Keratinocyte (primary cell): ENCODE measurements at regions not wholly inside any gene's neighbourhood (a gene's known extent, or its start where the extent isn't known, plus 50 kb on each side); places are given as distances from the start of the nearest gene placed in this dataset.
A peak's percentile ranks its signal among the peaks of the same experiment; 100 is the strongest.

Experiments used
- DNase-seq: peaks from one replicate; pipeline ENCODE4 v3.0.0-alpha.2; 2011; ENCODE audit warnings: low read depth, missing footprints, low spot score
- FAIRE-seq: peaks from 2 replicates; lab custom pipeline; 2011; peaks lifted over from hg19 to GRCh38; lab: Jason Lieb, UNC
- H2AFZ ChIP-seq: 2 replicates; pipeline ENCODE4 v1.6.0; 2012; ENCODE audit warnings: low read length, control low read depth, inconsistent platforms; ENCODE audit not compliant: control insufficient read depth
- H3K27ac ChIP-seq: 2 replicates; pipeline ENCODE4 v1.5.1; 2011; ENCODE audit warnings: low read length; ENCODE audit not compliant: control insufficient read depth, insufficient read depth
- H3K27me3 ChIP-seq: 3 replicates; pipeline ENCODE4 v1.6.0; 2011; ENCODE audit warnings: low read length; ENCODE audit not compliant: control insufficient read depth, insufficient read depth; ENCODE audit errors: extremely low read depth
- H3K36me3 ChIP-seq, 2 experiments: 2 replicates in 1 of 2; 3 replicates in 1 of 2; pipeline ENCODE4 v1.5.1; 2011; ENCODE audit warnings: low read length in 2 of 2, mild to moderate bottlenecking in 1 of 2; ENCODE audit not compliant: control insufficient read depth in 2 of 2, insufficient read depth in 2 of 2; ENCODE audit errors: extremely low read depth in 1 of 2
- H3K4me1 ChIP-seq: 3 replicates; pipeline ENCODE4 v1.5.1; 2011; ENCODE audit warnings: low read length; ENCODE audit not compliant: control insufficient read depth, insufficient read depth; ENCODE audit errors: extremely low read depth
- H3K4me2 ChIP-seq: 3 replicates; pipeline ENCODE4 v1.6.0; 2011; ENCODE audit warnings: low read depth, low read length; ENCODE audit not compliant: control insufficient read depth, insufficient read depth; ENCODE audit errors: extremely low read depth
- H3K4me3 ChIP-seq, 3 experiments: fragments of 200-600 bp in 1 of 3; sonication (generic) in 1 of 3; 2 replicates in 2 of 3; 3 replicates in 1 of 3; pipeline ENCODE4 v1.5.1; 2011 to 2016; ENCODE audit warnings: low read length in 3 of 3, mild to moderate bottlenecking in 3 of 3, control low read depth in 2 of 3, inconsistent platforms in 1 of 3, low read depth in 1 of 3, mixed read lengths in 1 of 3, mixed run types in 1 of 3, moderate library complexity in 1 of 3; ENCODE audit not compliant: control insufficient read depth in 2 of 3, insufficient read depth in 2 of 3; ENCODE audit errors: extremely low read depth in 1 of 3
- H3K79me2 ChIP-seq: 2 replicates; pipeline ENCODE4 v1.6.0; 2012; ENCODE audit warnings: low read length; ENCODE audit not compliant: control insufficient read depth, insufficient read depth
- H3K9ac ChIP-seq: 3 replicates; pipeline ENCODE4 v1.6.0; 2011; ENCODE audit warnings: low read length; ENCODE audit not compliant: control insufficient read depth, insufficient read depth; ENCODE audit errors: extremely low read depth
- H3K9me1 ChIP-seq: 3 replicates; pipeline ENCODE4 v1.6.0; 2011; ENCODE audit warnings: low read length; ENCODE audit not compliant: control insufficient read depth, insufficient read depth; ENCODE audit errors: extremely low read depth
- H3K9me3 ChIP-seq: 2 replicates; pipeline ENCODE4 v1.5.1; 2012; ENCODE audit warnings: low read depth, low read length; ENCODE audit not compliant: control insufficient read depth
- H4K20me1 ChIP-seq: 3 replicates; pipeline ENCODE4 v1.6.0; 2011; ENCODE audit warnings: low read length; ENCODE audit not compliant: control insufficient read depth, insufficient read depth; ENCODE audit errors: extremely low read depth
- EZH2 ChIP-seq: IDR thresholded peaks from one replicate; pipeline ENCODE4 v1.6.1; 2012; ENCODE audit warnings: inconsistent platforms, mild to moderate bottlenecking, low read length, moderate library complexity
- dilution Hi-C: fragments of 300-500 bp; cut with MboI; formaldehyde crosslinking; loops from one replicate; pipeline ENCODE4 v1.7.0; 2020; ENCODE audit warnings: low sequenced_read_pairs; ENCODE audit not compliant: extremely low pct_ligation_motif_present
- TF ChIP-seq, protein P1 (sequence below), 3 experiments: IDR thresholded peaks in 1 of 3; conservative IDR thresholded peaks in 1 of 3; optimal IDR thresholded peaks in 1 of 3; 2 replicates in 2 of 3; 3 replicates in 1 of 3; pipeline versions ENCODE3 to v1.5.1; 2011; ENCODE audit warnings: low read length in 3 of 3, mild to moderate bottlenecking in 3 of 3, moderate library complexity in 2 of 3, control low read depth in 1 of 3, inconsistent platforms in 1 of 3; ENCODE audit not compliant: insufficient read depth in 2 of 3; ENCODE audit errors: extremely low read depth in 1 of 3

GRCh38 chr20:57070296-57070695 is 196.1 kb downstream of the BMP7 start:
- FAIRE-seq (no peak), DNase-seq (no peak)
- Histone ChIP-seq H4K20me1 (no peaks in the 10 kb centered on the region), H3K79me2 (no peaks in the 10 kb centered on the region), H3K4me2 (no peak overlapping the region), H3K4me3 (no peak overlapping the region), H3K9me1 (no peaks in the 10 kb centered on the region), H2AFZ (no peak overlapping the region), H3K27me3 (peaks cover 27% of the 10 kb centered on the region), H3K9ac (no peak overlapping the region), H3K36me3 (no peaks in the 10 kb centered on the region), H3K27ac (no peak overlapping the region), H3K4me1 (peaks cover 10% of the 10 kb centered on the region), H3K9me3 (no peaks in the 10 kb centered on the region)
- dilution Hi-C loops = no loop called here
- TF ChIP-seq, protein P1, sequence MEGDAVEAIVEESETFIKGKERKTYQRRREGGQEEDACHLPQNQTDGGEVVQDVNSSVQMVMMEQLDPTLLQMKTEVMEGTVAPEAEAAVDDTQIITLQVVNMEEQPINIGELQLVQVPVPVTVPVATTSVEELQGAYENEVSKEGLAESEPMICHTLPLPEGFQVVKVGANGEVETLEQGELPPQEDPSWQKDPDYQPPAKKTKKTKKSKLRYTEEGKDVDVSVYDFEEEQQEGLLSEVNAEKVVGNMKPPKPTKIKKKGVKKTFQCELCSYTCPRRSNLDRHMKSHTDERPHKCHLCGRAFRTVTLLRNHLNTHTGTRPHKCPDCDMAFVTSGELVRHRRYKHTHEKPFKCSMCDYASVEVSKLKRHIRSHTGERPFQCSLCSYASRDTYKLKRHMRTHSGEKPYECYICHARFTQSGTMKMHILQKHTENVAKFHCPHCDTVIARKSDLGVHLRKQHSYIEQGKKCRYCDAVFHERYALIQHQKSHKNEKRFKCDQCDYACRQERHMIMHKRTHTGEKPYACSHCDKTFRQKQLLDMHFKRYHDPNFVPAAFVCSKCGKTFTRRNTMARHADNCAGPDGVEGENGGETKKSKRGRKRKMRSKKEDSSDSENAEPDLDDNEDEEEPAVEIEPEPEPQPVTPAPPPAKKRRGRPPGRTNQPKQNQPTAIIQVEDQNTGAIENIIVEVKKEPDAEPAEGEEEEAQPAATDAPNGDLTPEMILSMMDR (optimal IDR thresholded peaks at IDR 0.05 in 1 of 3, IDR thresholded peaks at IDR 0.05 in 1 of 3, conservative IDR thresholded peaks at IDR 0.05 in 1 of 3; ENCODE audit: extremely low read depth in 1 of 3, insufficient read depth in 2 of 3, low read length in 3 of 3) = no peak
- TF ChIP-seq EZH2 = no peak

DNA sequence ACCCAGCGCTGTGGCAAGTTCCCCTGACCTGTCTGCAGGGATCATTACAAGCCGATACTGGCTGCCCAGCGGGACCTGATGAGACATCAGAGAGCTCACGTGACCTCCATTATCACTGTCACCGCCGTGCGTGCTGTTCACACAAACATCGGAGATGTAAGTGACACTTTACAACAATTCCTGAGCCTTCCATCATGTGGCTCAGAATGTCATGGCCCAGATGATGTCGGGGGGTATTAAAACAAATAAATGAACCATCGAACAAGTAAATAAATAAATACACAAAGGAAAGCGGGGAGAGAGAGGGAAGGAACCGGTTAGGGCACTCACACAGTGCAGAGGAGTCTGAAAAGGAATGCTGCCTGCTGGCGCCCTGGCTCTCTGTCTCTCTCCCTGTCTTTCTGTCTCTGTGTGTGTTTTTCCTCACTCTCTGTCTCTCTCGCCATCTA is 195.1 kb downstream of the BMP7 start:
- H3K9ac ChIP-seq = no peak overlapping the region
- H3K4me2 ChIP-seq = peak overlapping the region; percentile 60
- H3K9me3 ChIP-seq = no peaks in the 10 kb centered on the region
- no peak for DNase-seq
- peak; percentile 29 for FAIRE-seq
- no peak overlapping the region for H3K27ac ChIP-seq
- no peaks in the 10 kb centered on the region for H4K20me1 ChIP-seq
- peak overlapping the region in 2 of 3 experiments; percentile 3 to 9 for H3K4me3 ChIP-seq
- peaks cover 20% of the 10 kb centered on the region for H3K4me1 ChIP-seq
- no peak for TF ChIP-seq EZH2
- TF ChIP-seq, protein P1 (optimal IDR thresholded peaks at IDR 0.05 in 1 of 3, IDR thresholded peaks at IDR 0.05 in 1 of 3, conservative IDR thresholded peaks at IDR 0.05 in 1 of 3; ENCODE audit: extremely low read depth in 1 of 3, insufficient read depth in 2 of 3, low read length in 3 of 3) = no peak
- H3K27me3 ChIP-seq = peaks cover 25% of the 10 kb centered on the region
- H3K79me2 ChIP-seq = no peaks in the 10 kb centered on the region
- no peaks in the 10 kb centered on the region for H3K36me3 ChIP-seq
- H3K9me1 ChIP-seq = no peaks in the 10 kb centered on the region
- dilution Hi-C loops = no loop called here
- H2AFZ ChIP-seq = peak overlapping the region; percentile 50
